Esophagus muscularis mucosa (tissue), 4 donors: ENCODE measurements at regions not wholly inside any gene's neighbourhood (a gene's known extent, or its start where the extent isn't known, plus 50 kb on each side); places are given as distances from the start of the nearest gene placed in this dataset.

Experiments
- CTCF ChIP-seq, 3 experiments: fragments of 200-600 bp in 2 of 3; fragments of 450-650 bp in 1 of 3; sonication (generic) in 2 of 3; IDR thresholded peaks; one replicate each; pipeline ENCODE4 v1.5.1; 2017 to 2019; ENCODE audit warnings: antibody characterized with exemption in 3 of 3, mild to moderate bottlenecking in 2 of 3, moderate library complexity in 1 of 3
- EP300 ChIP-seq: sonication (generic); formaldehyde crosslinking; IDR thresholded peaks from one replicate; pipeline ENCODE4 v1.6.1; 2017; ENCODE audit warnings: antibody characterized with exemption
- POLR2A ChIP-seq: fragments of 450-650 bp; IDR thresholded peaks from one replicate; pipeline ENCODE4 v1.6.1; 2017; ENCODE audit warnings: antibody characterized with exemption, moderate library complexity, mild to moderate bottlenecking, low read depth

DNA sequence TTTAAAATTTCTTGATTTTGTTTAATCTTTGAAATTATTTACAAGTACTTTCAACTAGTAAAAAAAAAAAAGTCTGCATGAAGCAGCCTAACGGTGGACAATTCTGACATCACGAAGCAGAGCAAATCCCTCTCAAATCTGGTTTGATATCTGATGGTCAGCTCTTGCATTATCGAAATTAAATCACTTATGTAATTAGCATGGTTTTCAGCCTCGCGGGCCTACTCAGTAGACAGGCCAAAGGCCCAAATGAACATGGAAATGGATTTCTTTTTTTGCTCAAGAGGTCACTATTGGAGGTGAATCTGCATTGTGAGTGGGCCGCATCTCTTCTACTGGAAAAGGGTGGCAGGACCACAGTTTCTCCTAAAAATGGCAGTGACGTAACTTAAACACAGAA, 209.8 kb downstream of the NR2F2 start:
- TF ChIP-seq CTCF (IDR thresholded peaks at IDR 0.05) (no peak), POLR2A (no peak), EP300 (no peak)
